H1 (cell line): ENCODE measurements at regions not wholly inside any gene's neighbourhood (a gene's known extent, or its start where the extent isn't known, plus 50 kb on each side); places are given as distances from the start of the nearest gene placed in this dataset.
A peak's percentile ranks its signal among the peaks of the same experiment; 100 is the strongest.

Experiments used
- CTCF ChIA-PET: fragments of 300-600 bp; sonication (Branson Sonifier 250); formaldehyde crosslinking; loops from one replicate; lab custom pipeline; 2021; ENCODE audit not compliant: partially characterized antibody; lab: Charles Lee
- POLR2A ChIA-PET: fragments of 300-600 bp; sonication (Branson Sonifier 250); formaldehyde crosslinking; loops from one replicate; lab custom pipeline; 2021; ENCODE audit warnings: inconsistent platforms; ENCODE audit not compliant: partially characterized antibody; lab: Charles Lee
- DNase-seq, 2 experiments: peaks; one replicate each; pipeline versions ENCODE4 v3.0.0 to v3.0.0-alpha.2; 2010 to 2022; ENCODE audit warnings: low spot score in 2 of 2, low read depth in 1 of 2, mixed read lengths in 1 of 2
- FAIRE-seq: peaks from 2 replicates; lab custom pipeline; 2011; peaks lifted over from hg19 to GRCh38; lab: Jason Lieb, UNC
- H2AFZ ChIP-seq: 2 replicates; pipeline ENCODE4 v1.8.1; 2012; ENCODE audit warnings: low read length, inconsistent platforms
- H2AK5ac ChIP-seq: 2 replicates; pipeline ENCODE4 v1.6.1; 2013; ENCODE audit warnings: low read depth, low read length
- H2BK120ac ChIP-seq: replicated peaks from 2 replicates; pipeline ENCODE3; 2013; ENCODE audit warnings: low read depth, low read length, inconsistent platforms
- H2BK12ac ChIP-seq: 2 replicates; pipeline ENCODE4 v1.6.1; 2013; ENCODE audit warnings: low read depth, low read length
- H2BK15ac ChIP-seq: 2 replicates; pipeline ENCODE4 v1.6.1; 2013; ENCODE audit warnings: low read length
- H2BK20ac ChIP-seq: 2 replicates; pipeline ENCODE4 v1.6.1; 2013; ENCODE audit warnings: low read length
- H2BK5ac ChIP-seq: 2 replicates; pipeline ENCODE4 v1.6.1; 2013; ENCODE audit warnings: low read depth, low read length
- H3K14ac ChIP-seq: 2 replicates; pipeline ENCODE4 v1.6.1; 2013; ENCODE audit warnings: inconsistent platforms; ENCODE audit not compliant: insufficient read length
- H3K18ac ChIP-seq: 2 replicates; pipeline ENCODE4 v1.6.1; 2013; ENCODE audit warnings: low read length; ENCODE audit errors: extremely low read depth
- H3K23ac ChIP-seq: 2 replicates; pipeline ENCODE4 v1.6.1; 2013; ENCODE audit warnings: inconsistent platforms; ENCODE audit not compliant: insufficient read length
- H3K23me2 ChIP-seq: 2 replicates; pipeline ENCODE4 v1.6.1; 2013; ENCODE audit warnings: low read depth, low read length
- H3K27ac ChIP-seq: 2 replicates; pipeline ENCODE4 v1.6.1; 2011; ENCODE audit warnings: low read depth, low read length, inconsistent platforms
- H3K27me3 ChIP-seq, 4 experiments: replicated peaks in 1 of 4; 1 replicate in 1 of 4; 2 replicates in 3 of 4; pipeline versions ENCODE4 v1.6.1 to v1.8.1; 2011 to 2013; ENCODE audit warnings: low read length in 3 of 4, mild to moderate bottlenecking in 3 of 4, inconsistent platforms in 2 of 4, mixed read lengths in 2 of 4, moderate library complexity in 1 of 4; ENCODE audit not compliant: control insufficient read depth in 3 of 4, insufficient read depth in 3 of 4; ENCODE audit errors: extremely low read depth in 1 of 4
- H3K36me3 ChIP-seq, 4 experiments: 2 replicates each; pipeline versions ENCODE4 v1.6.1 to v1.8.1; 2011 to 2013; ENCODE audit warnings: mild to moderate bottlenecking in 4 of 4, low read length in 3 of 4, moderate library complexity in 2 of 4, control low read depth in 1 of 4, inconsistent platforms in 1 of 4; ENCODE audit not compliant: insufficient read depth in 4 of 4, control insufficient read depth in 2 of 4
- H3K4ac ChIP-seq: replicated peaks from 2 replicates; pipeline ENCODE3; 2013; ENCODE audit warnings: low read length, low read depth, mixed read lengths, inconsistent platforms; ENCODE audit not compliant: insufficient read length
- H3K4me1 ChIP-seq, 4 experiments: replicated peaks in 1 of 4; 1 replicate in 1 of 4; 2 replicates in 3 of 4; pipeline versions ENCODE4 v1.6.1 to v1.8.1; 2011 to 2013; ENCODE audit warnings: low read length in 3 of 4, inconsistent platforms in 2 of 4, mixed read lengths in 1 of 4; ENCODE audit not compliant: insufficient read depth in 4 of 4, control insufficient read depth in 3 of 4
- H3K4me2 ChIP-seq, 2 experiments: 2 replicates each; pipeline versions ENCODE4 v1.6.1 to v1.8.1; 2011 to 2013; ENCODE audit warnings: low read depth in 2 of 2, low read length in 2 of 2, control low read depth in 1 of 2, inconsistent platforms in 1 of 2, mild to moderate bottlenecking in 1 of 2; ENCODE audit not compliant: insufficient read depth in 1 of 2
- H3K4me3 ChIP-seq, 4 experiments: fragments of 200-600, 300-600 bp in 1 of 4; sonication (generic), shearing (Covaris generic), sonication (Bioruptor Twin) in 1 of 4; 2 replicates each; pipeline versions ENCODE4 v1.5.1 to v1.8.1; 2011 to 2016; ENCODE audit warnings: low read length in 4 of 4, low read depth in 3 of 4, control low read depth in 2 of 4, inconsistent platforms in 2 of 4, mild to moderate bottlenecking in 2 of 4, mixed read lengths in 1 of 4, moderate library complexity in 1 of 4; ENCODE audit not compliant: insufficient read depth in 2 of 4; ENCODE audit errors: extremely low read depth in 1 of 4
- H3K56ac ChIP-seq: replicated peaks from 2 replicates; pipeline ENCODE3; 2013; ENCODE audit warnings: low read depth, mild to moderate bottlenecking, mixed read lengths, low read length, inconsistent platforms; ENCODE audit not compliant: insufficient read length
- H3K79me1 ChIP-seq: 2 replicates; pipeline ENCODE4 v1.6.1; 2013; ENCODE audit warnings: low read depth, low read length, control low read depth
- H3K79me2 ChIP-seq, 2 experiments: 2 replicates each; pipeline versions ENCODE4 v1.6.1 to v1.8.1; 2012 to 2013; ENCODE audit warnings: low read length in 2 of 2, mild to moderate bottlenecking in 2 of 2, inconsistent platforms in 1 of 2; ENCODE audit not compliant: insufficient read depth in 2 of 2, control insufficient read depth in 1 of 2
- H3K9ac ChIP-seq, 4 experiments: replicated peaks in 1 of 4; 1 replicate in 1 of 4; 2 replicates in 3 of 4; pipeline versions ENCODE4 v1.6.1 to v1.8.1; 2011 to 2013; ENCODE audit warnings: low read depth in 3 of 4, low read length in 3 of 4, control low read depth in 2 of 4, mild to moderate bottlenecking in 2 of 4, moderate library complexity in 2 of 4, inconsistent platforms in 1 of 4; ENCODE audit errors: extremely low read depth in 1 of 4
- H3K9me3 ChIP-seq, 2 experiments: 2 replicates each; pipeline versions ENCODE4 v1.6.1 to v1.8.1; 2012 to 2013; ENCODE audit warnings: mild to moderate bottlenecking in 2 of 2, moderate library complexity in 2 of 2, control low read depth in 1 of 2, inconsistent platforms in 1 of 2, low read depth in 1 of 2, low read length in 1 of 2, mixed read lengths in 1 of 2; ENCODE audit not compliant: insufficient read depth in 2 of 2
- H4K20me1 ChIP-seq, 2 experiments: replicated peaks in 1 of 2; 2 replicates each; pipeline versions ENCODE3 to v1.8.1; 2011 to 2013; ENCODE audit warnings: inconsistent platforms in 2 of 2, low read length in 2 of 2, mild to moderate bottlenecking in 1 of 2; ENCODE audit not compliant: insufficient read depth in 2 of 2, control insufficient read depth in 1 of 2
- H4K5ac ChIP-seq: 2 replicates; pipeline ENCODE4 v1.6.1; 2013; ENCODE audit warnings: low read length, low read depth, mixed read lengths, inconsistent platforms; ENCODE audit not compliant: insufficient read length
- H4K8ac ChIP-seq: 2 replicates; pipeline ENCODE4 v1.8.0; 2013; ENCODE audit warnings: mild to moderate bottlenecking, moderate library complexity, low read length, inconsistent platforms; ENCODE audit not compliant: insufficient read depth; ENCODE audit errors: extremely low read depth
- H4K91ac ChIP-seq: replicated peaks from 2 replicates; pipeline ENCODE3; 2013; ENCODE audit warnings: low read length, mixed read lengths, inconsistent platforms; ENCODE audit not compliant: insufficient read length
- CEBPB ChIP-seq: IDR thresholded peaks from 2 replicates; pipeline ENCODE4 v1.6.1; 2012; ENCODE audit warnings: low read depth, low read length
- CTBP2 ChIP-seq: IDR thresholded peaks from 2 replicates; pipeline ENCODE4 v1.7.0; 2011; ENCODE audit warnings: borderline replicate concordance, mild to moderate bottlenecking, moderate library complexity, mixed read lengths, low read length; ENCODE audit not compliant: insufficient read depth, insufficient read length
- POU5F1 ChIP-seq: IDR thresholded peaks from 2 replicates; pipeline ENCODE4 v1.6.1; 2011; ENCODE audit warnings: low read depth, mild to moderate bottlenecking, low read length, moderate library complexity
- SRF ChIP-seq: IDR thresholded peaks from 2 replicates; pipeline ENCODE4 v1.6.1; 2011; ENCODE audit warnings: mild to moderate bottlenecking, low read depth, low read length, moderate library complexity
- WGBS, 2 experiments: shearing (Covaris generic) in 1 of 2; methylation state at CpG; one replicate each; pipeline versions ENCODE4 v1.1.6 to v1.1.7; 2013 to 2015; ENCODE audit warnings: low lambda C conversion rate in 2 of 2, mixed read lengths in 2 of 2, inconsistent platforms in 1 of 2, low coverage in 1 of 2, missing lambda C conversion rate in 1 of 2; ENCODE audit not compliant: insufficient replicate concordance in 2 of 2, insufficient coverage in 1 of 2, insufficient read length in 1 of 2; ENCODE audit errors: extremely low coverage in 1 of 2, missing lambda C conversion rate in 1 of 2; 5-methylcytosine and 5-hydroxymethylcytosine counted together

- no peaks in the 10 kb centered on the region for H3K36me3 ChIP-seq
- H2BK12ac ChIP-seq, result no peak overlapping the region
- no peak overlapping the region for H2BK5ac ChIP-seq
- no peak overlapping the region for H3K4ac ChIP-seq
- no peak overlapping the region for H3K23ac ChIP-seq
- DNase-seq (no peak), FAIRE-seq (no peak)
- H3K4me3 ChIP-seq, result no peak overlapping the region
- no peaks in the 10 kb centered on the region for H3K27me3 ChIP-seq
- no peak overlapping the region for H3K4me2 ChIP-seq
- peaks cover 0 to 5% of the 10 kb centered on the region in 2 experiments; a peak in 1 of 4 replicates for H3K9me3 ChIP-seq
- H3K23me2 ChIP-seq, result peaks cover 8% of the 10 kb centered on the region; the same call in 1 of the 2 replicates
- no peak overlapping the region for H3K14ac ChIP-seq
- H3K56ac ChIP-seq, result no peak overlapping the region
- CTCF ChIA-PET, result no interaction called here
- no peak overlapping the region for H2AK5ac ChIP-seq
- H4K91ac ChIP-seq, result no peak overlapping the region
- no peak overlapping the region for H2BK20ac ChIP-seq
- H3K4me1 ChIP-seq, result no peaks in the 10 kb centered on the region
- no peak overlapping the region for H4K8ac ChIP-seq
- TF ChIP-seq SRF (peak; percentile 44), CTBP2 (no peak), CEBPB (no peak), POU5F1 (no peak)
- no peak overlapping the region for H3K18ac ChIP-seq
- H4K5ac ChIP-seq, result no peak overlapping the region
- H2AFZ ChIP-seq, result no peak overlapping the region; the same call in 1 of the 2 replicates
- H3K79me1 ChIP-seq, result no peaks in the 10 kb centered on the region
- no peak overlapping the region for H2BK15ac ChIP-seq
- H3K27ac ChIP-seq, result no peak overlapping the region
- WGBS, 2 experiments, result 92% methylated on average over 3 of the region's 3 CpGs; no CpG with 5 or more reads in 1 of the 2 experiments
- H3K9ac ChIP-seq, result no peak overlapping the region
- no peak overlapping the region for H2BK120ac ChIP-seq
- H4K20me1 ChIP-seq, result no peaks in the 10 kb centered on the region
- POLR2A ChIA-PET, result no interaction called here
- H3K79me2 ChIP-seq, result no peaks in the 10 kb centered on the region
Measured at GRCh38 chr16:86103320-86103719, 204.4 kb downstream of the IRF8 start.
